PFSK-1 (cell line): ENCODE measurements at regions not wholly inside any gene's neighbourhood (a gene's known extent, or its start where the extent isn't known, plus 50 kb on each side); places are given as distances from the start of the nearest gene placed in this dataset.

ENCODE experiments used
- POLR2AphosphoS5 ChIP-seq: IDR thresholded peaks from 2 replicates; pipeline ENCODE4 v1.6.1; 2012; ENCODE audit warnings: low read depth, mild to moderate bottlenecking, control low read depth, low read length, moderate library complexity
- REST ChIP-seq, 2 experiments: IDR thresholded peaks; 2 replicates each; pipeline versions ENCODE4 v1.6.1 to v1.8.0; 2011 to 2012; ENCODE audit warnings: low read depth in 2 of 2, low read length in 2 of 2, control low read depth in 1 of 2, inconsistent platforms in 1 of 2, mild to moderate bottlenecking in 1 of 2, moderate library complexity in 1 of 2; ENCODE audit not compliant: insufficient read depth in 1 of 2
- SIN3A ChIP-seq: IDR thresholded peaks from 2 replicates; pipeline ENCODE4 v1.6.1; 2012; ENCODE audit warnings: mild to moderate bottlenecking, low read length, moderate library complexity, borderline replicate concordance; ENCODE audit not compliant: insufficient read depth

- TF ChIP-seq POLR2AphosphoS5 (no peak), REST (IDR thresholded peaks at IDR 0.05; ENCODE audit: insufficient read depth in 1 of 2, low read depth in 2 of 2, low read length in 2 of 2) (no peak), SIN3A (no peak)
Measured at GRCh38 chr11:29564486-29564885, 452.3 kb downstream of the KCNA4 start.
